ENCODE measurements at regions not wholly inside any gene's neighbourhood (a gene's known extent, or its start where the extent isn't known, plus 50 kb on each side); places are given as distances from the start of the nearest gene placed in this dataset.

DNA sequence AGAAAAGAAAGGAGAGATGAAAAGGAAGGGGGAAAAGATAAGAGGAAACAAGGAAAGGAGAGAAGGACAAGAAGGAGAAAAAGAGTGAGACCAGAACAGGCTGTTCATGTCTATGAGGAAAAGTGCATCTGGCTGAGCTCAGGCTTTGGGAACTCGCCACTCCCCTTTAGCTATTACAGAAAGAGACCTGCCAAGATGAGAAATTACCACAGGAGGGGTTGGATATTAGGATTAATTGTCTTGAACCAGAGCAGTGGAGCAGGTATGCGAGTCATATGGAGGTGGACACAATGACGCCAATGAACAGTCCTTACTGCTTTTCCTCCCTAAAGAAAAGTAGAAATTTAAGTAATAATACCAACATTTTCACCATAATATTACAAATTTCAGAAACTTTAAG, 577.0 kb upstream of the ARRDC4 start:
- ATAC-seq = no peak

DNA sequence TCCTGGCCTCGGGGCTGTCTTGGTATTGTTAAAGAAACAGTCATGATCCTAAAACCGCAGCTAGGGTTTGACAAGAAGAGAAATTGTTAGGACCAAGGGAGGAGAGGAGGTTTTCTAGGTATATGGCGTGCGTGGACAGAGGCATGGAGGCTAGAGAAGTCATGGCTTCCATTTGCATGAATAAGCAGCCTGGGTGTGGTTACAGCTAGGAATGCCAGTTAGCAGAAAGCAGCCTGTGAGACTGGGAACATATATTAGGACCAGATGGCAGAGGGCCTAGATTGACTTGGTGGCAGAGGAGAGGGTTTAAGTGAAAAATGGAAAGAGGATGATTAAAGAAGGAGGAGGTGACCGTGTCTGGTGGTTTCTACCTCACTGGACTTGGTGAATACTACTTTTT, 573.6 kb upstream of the ARRDC4 start:
- ATAC-seq = no peak
- TF ChIP-seq, protein P1, sequence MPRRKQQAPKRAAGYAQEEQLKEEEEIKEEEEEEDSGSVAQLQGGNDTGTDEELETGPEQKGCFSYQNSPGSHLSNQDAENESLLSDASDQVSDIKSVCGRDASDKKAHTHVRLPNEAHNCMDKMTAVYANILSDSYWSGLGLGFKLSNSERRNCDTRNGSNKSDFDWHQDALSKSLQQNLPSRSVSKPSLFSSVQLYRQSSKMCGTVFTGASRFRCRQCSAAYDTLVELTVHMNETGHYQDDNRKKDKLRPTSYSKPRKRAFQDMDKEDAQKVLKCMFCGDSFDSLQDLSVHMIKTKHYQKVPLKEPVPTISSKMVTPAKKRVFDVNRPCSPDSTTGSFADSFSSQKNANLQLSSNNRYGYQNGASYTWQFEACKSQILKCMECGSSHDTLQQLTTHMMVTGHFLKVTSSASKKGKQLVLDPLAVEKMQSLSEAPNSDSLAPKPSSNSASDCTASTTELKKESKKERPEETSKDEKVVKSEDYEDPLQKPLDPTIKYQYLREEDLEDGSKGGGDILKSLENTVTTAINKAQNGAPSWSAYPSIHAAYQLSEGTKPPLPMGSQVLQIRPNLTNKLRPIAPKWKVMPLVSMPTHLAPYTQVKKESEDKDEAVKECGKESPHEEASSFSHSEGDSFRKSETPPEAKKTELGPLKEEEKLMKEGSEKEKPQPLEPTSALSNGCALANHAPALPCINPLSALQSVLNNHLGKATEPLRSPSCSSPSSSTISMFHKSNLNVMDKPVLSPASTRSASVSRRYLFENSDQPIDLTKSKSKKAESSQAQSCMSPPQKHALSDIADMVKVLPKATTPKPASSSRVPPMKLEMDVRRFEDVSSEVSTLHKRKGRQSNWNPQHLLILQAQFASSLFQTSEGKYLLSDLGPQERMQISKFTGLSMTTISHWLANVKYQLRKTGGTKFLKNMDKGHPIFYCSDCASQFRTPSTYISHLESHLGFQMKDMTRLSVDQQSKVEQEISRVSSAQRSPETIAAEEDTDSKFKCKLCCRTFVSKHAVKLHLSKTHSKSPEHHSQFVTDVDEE (CRISPR knock-in tag; IDR thresholded peaks at IDR 0.05) = no peak
- TF ChIP-seq ZFP3 (CRISPR knock-in tag; IDR thresholded peaks at IDR 0.05) (no peak), ARNTL (CRISPR knock-in tag; IDR thresholded peaks at IDR 0.05; ENCODE audit: borderline replicate concordance, low read depth) (no peak), RARB (CRISPR knock-in tag; IDR thresholded peaks at IDR 0.05) (no peak)
- TF ChIP-seq, protein P2, sequence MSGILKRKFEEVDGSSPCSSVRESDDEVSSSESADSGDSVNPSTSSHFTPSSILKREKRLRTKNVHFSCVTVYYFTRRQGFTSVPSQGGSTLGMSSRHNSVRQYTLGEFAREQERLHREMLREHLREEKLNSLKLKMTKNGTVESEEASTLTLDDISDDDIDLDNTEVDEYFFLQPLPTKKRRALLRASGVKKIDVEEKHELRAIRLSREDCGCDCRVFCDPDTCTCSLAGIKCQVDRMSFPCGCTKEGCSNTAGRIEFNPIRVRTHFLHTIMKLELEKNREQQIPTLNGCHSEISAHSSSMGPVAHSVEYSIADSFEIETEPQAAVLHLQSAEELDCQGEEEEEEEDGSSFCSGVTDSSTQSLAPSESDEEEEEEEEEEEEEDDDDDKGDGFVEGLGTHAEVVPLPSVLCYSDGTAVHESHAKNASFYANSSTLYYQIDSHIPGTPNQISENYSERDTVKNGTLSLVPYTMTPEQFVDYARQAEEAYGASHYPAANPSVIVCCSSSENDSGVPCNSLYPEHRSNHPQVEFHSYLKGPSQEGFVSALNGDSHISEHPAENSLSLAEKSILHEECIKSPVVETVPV (CRISPR knock-in tag; IDR thresholded peaks at IDR 0.05) = no peak

More for the DNA sequence above, 577.0 kb upstream of the ARRDC4 start:
- TF ChIP-seq GLIS3 (CRISPR knock-in tag; IDR thresholded peaks at IDR 0.05) (no peak), ISL1 (CRISPR knock-in tag; IDR thresholded peaks at IDR 0.05) (no peak), ZNF565 (CRISPR knock-in tag; conservative IDR thresholded peaks at IDR 0.05; ENCODE audit: low read depth) (no peak)

DNA sequence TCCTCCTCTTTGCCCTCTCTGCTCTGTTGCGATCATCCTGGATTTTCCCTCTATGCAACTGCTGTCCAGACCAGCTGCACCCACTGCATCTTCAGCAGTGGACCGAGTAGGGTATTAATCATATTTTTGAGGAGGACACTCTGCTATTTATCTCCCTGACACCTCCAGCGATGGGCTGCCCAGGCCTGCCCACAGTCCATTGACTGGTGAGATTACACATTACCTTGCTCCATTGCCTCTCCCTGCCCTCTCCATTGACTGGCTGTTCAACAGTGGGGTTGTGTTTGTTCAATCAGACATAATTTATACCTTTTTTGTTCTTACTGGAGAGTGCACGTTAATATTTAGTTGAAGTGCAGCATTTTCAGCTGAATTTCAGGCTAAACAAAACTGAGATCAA, 559.3 kb upstream of the ARRDC4 start:
- no peak for ATAC-seq
- TF ChIP-seq, protein P1 (CRISPR knock-in tag; IDR thresholded peaks at IDR 0.05) = no peak
- no peak for TF ChIP-seq RARB (CRISPR knock-in tag; IDR thresholded peaks at IDR 0.05)
- TF ChIP-seq, protein P3, sequence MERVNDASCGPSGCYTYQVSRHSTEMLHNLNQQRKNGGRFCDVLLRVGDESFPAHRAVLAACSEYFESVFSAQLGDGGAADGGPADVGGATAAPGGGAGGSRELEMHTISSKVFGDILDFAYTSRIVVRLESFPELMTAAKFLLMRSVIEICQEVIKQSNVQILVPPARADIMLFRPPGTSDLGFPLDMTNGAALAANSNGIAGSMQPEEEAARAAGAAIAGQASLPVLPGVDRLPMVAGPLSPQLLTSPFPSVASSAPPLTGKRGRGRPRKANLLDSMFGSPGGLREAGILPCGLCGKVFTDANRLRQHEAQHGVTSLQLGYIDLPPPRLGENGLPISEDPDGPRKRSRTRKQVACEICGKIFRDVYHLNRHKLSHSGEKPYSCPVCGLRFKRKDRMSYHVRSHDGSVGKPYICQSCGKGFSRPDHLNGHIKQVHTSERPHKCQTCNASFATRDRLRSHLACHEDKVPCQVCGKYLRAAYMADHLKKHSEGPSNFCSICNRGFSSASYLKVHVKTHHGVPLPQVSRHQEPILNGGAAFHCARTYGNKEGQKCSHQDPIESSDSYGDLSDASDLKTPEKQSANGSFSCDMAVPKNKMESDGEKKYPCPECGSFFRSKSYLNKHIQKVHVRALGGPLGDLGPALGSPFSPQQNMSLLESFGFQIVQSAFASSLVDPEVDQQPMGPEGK (CRISPR knock-in tag; IDR thresholded peaks at IDR 0.05; ENCODE audit: borderline replicate concordance) = no peak
- TF ChIP-seq BACH2 (CRISPR knock-in tag; IDR thresholded peaks at IDR 0.05; ENCODE audit: borderline replicate concordance) = no peak
- TF ChIP-seq ZFP3 (CRISPR knock-in tag; IDR thresholded peaks at IDR 0.05) = no peak
- no peak for TF ChIP-seq ZNF70 (CRISPR knock-in tag; IDR thresholded peaks at IDR 0.05)
- no peak for TF ChIP-seq TOX (CRISPR knock-in tag; IDR thresholded peaks at IDR 0.05; ENCODE audit: borderline replicate concordance)

DNA sequence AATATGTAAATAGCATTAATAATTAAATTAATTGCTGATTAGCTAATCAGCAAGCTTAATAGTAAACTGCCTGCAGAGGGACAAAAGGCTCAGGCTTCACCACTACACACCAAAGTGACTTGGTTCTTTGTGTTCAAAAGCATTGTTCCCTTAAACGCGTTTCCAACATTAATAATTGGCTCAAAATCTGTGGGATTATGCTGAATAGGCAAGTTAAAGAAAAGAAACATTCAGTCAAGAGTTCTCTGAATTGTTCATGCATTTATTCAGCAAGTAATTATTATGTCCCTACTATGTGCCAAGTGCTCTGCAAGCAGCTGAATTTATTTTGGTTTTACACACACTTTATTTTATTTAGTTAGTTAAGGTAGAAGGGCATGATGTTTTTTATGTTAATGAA, 558.5 kb upstream of the ARRDC4 start:
- ATAC-seq = no peak
- TF ChIP-seq PPARA (CRISPR knock-in tag; IDR thresholded peaks at IDR 0.05; ENCODE audit: borderline replicate concordance) (no peak), ZNF70 (CRISPR knock-in tag; IDR thresholded peaks at IDR 0.05) (no peak), ZNF565 (CRISPR knock-in tag; conservative IDR thresholded peaks at IDR 0.05; ENCODE audit: low read depth) (no peak), OSR1 (CRISPR knock-in tag; IDR thresholded peaks at IDR 0.05) (no peak), ESRRG (CRISPR knock-in tag; IDR thresholded peaks at IDR 0.05) (no peak), BACH2 (CRISPR knock-in tag; IDR thresholded peaks at IDR 0.05; ENCODE audit: borderline replicate concordance) (no peak), GLIS3 (CRISPR knock-in tag; IDR thresholded peaks at IDR 0.05) (no peak), TCF4 (CRISPR knock-in tag; IDR thresholded peaks at IDR 0.05; ENCODE audit: borderline replicate concordance) (no peak), ZFP3 (CRISPR knock-in tag; IDR thresholded peaks at IDR 0.05) (no peak), ZFP30 (CRISPR knock-in tag; IDR thresholded peaks at IDR 0.05) (no peak), ZNF8 (CRISPR knock-in tag; IDR thresholded peaks at IDR 0.05) (no peak), RARB (CRISPR knock-in tag; IDR thresholded peaks at IDR 0.05) (no peak)
- TF ChIP-seq, protein P3 (CRISPR knock-in tag; IDR thresholded peaks at IDR 0.05; ENCODE audit: borderline replicate concordance) = no peak
- TF ChIP-seq, protein P4, sequence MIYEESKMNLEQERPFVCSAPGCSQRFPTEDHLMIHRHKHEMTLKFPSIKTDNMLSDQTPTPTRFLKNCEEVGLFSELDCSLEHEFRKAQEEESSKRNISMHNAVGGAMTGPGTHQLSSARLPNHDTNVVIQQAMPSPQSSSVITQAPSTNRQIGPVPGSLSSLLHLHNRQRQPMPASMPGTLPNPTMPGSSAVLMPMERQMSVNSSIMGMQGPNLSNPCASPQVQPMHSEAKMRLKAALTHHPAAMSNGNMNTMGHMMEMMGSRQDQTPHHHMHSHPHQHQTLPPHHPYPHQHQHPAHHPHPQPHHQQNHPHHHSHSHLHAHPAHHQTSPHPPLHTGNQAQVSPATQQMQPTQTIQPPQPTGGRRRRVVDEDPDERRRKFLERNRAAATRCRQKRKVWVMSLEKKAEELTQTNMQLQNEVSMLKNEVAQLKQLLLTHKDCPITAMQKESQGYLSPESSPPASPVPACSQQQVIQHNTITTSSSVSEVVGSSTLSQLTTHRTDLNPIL (CRISPR knock-in tag; IDR thresholded peaks at IDR 0.05; ENCODE audit: low read depth) = no peak
- TF ChIP-seq, protein P2 (CRISPR knock-in tag; IDR thresholded peaks at IDR 0.05) = no peak

All from SK-N-SH treated with all-trans-retinoic acid at 6 μM for 48 hours (cell line).